GM23338 (cell line): ENCODE measurements at regions not wholly inside any gene's neighbourhood (a gene's known extent, or its start where the extent isn't known, plus 50 kb on each side); places are given as distances from the start of the nearest gene placed in this dataset.

Experiments
- CREB1 ChIP-seq: fragments of 250-450 bp; sonication (Bioruptor Pico); IDR thresholded peaks from 2 replicates; pipeline ENCODE4 v1.5.0; 2020; ENCODE audit warnings: low read depth, mild to moderate bottlenecking, moderate library complexity
- EZH2 ChIP-seq: fragments of 200-600 bp; sonication (generic); IDR thresholded peaks from one replicate; pipeline ENCODE4 v1.8.0; 2017; ENCODE audit warnings: antibody characterized with exemption, mild to moderate bottlenecking, low read depth; ENCODE audit not compliant: unreplicated experiment
- EZH2phosphoT487 ChIP-seq: fragments of 200-600 bp; sonication (generic); IDR thresholded peaks from one replicate; pipeline ENCODE4 v1.8.1; 2018; ENCODE audit warnings: antibody characterized with exemption; ENCODE audit not compliant: unreplicated experiment
- JUNB ChIP-seq: IDR thresholded peaks from one replicate; pipeline ENCODE4 v1.6.1; 2016; ENCODE audit warnings: antibody characterized with exemption; ENCODE audit not compliant: unreplicated experiment
- NANOG ChIP-seq: IDR thresholded peaks from 2 replicates; pipeline ENCODE4 v1.6.1; 2016; ENCODE audit warnings: antibody characterized with exemption, borderline replicate concordance
- POLR2AphosphoS5 ChIP-seq: IDR thresholded peaks from 2 replicates; pipeline ENCODE4 v1.6.1; 2016; ENCODE audit warnings: antibody characterized with exemption, low read depth
- ZNF114 ChIP-seq: fragments of 250-450 bp; sonication (Bioruptor Pico); IDR thresholded peaks from 2 replicates; pipeline ENCODE4 v1.5.0; 2020; ENCODE audit warnings: mild to moderate bottlenecking, moderate library complexity
- TF ChIP-seq, protein P1 (sequence below), 2 experiments: fragments of 200-600 bp in 1 of 2; sonication (generic) in 1 of 2; conservative IDR thresholded peaks; 2 replicates each; pipeline versions ENCODE4 v1.5.1 to v1.6.1; 2016 to 2017; ENCODE audit warnings: antibody characterized with exemption in 2 of 2, low read depth in 2 of 2, mild to moderate bottlenecking in 2 of 2, moderate library complexity in 1 of 2
- TF ChIP-seq, protein P2 (sequence below): IDR thresholded peaks from one replicate; pipeline ENCODE4 v1.6.1; 2018; ENCODE audit warnings: antibody characterized with exemption; ENCODE audit not compliant: unreplicated experiment
- TF ChIP-seq, protein P3 (sequence below): IDR thresholded peaks from 2 replicates; pipeline ENCODE4 v1.6.1; 2016; ENCODE audit warnings: antibody characterized with exemption

DNA sequence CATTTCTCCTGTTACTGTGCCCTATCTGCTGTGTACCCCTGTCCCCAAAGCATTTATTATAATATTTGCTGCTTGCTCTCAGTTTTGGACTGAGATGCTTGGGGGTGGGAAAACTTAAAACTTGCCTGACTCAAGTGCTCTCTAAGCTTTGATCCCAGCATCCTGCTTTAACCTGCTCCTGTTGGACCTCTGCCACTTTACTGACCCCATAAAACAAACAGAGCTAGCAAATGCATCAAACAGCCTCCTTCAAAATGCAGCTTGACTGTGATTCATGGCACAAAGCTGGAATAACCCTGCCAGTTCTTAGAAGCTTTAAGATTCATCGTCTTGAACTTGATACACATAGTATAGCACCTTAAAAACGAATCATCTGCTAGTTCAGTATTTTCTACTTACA, 212.5 kb downstream of the DEPDC1B start:
- TF ChIP-seq, protein P1, sequence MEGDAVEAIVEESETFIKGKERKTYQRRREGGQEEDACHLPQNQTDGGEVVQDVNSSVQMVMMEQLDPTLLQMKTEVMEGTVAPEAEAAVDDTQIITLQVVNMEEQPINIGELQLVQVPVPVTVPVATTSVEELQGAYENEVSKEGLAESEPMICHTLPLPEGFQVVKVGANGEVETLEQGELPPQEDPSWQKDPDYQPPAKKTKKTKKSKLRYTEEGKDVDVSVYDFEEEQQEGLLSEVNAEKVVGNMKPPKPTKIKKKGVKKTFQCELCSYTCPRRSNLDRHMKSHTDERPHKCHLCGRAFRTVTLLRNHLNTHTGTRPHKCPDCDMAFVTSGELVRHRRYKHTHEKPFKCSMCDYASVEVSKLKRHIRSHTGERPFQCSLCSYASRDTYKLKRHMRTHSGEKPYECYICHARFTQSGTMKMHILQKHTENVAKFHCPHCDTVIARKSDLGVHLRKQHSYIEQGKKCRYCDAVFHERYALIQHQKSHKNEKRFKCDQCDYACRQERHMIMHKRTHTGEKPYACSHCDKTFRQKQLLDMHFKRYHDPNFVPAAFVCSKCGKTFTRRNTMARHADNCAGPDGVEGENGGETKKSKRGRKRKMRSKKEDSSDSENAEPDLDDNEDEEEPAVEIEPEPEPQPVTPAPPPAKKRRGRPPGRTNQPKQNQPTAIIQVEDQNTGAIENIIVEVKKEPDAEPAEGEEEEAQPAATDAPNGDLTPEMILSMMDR (conservative IDR thresholded peaks at IDR 0.05; ENCODE audit: low read depth in 2 of 2), result no peak
- no peak for TF ChIP-seq EZH2
- TF ChIP-seq, protein P2, sequence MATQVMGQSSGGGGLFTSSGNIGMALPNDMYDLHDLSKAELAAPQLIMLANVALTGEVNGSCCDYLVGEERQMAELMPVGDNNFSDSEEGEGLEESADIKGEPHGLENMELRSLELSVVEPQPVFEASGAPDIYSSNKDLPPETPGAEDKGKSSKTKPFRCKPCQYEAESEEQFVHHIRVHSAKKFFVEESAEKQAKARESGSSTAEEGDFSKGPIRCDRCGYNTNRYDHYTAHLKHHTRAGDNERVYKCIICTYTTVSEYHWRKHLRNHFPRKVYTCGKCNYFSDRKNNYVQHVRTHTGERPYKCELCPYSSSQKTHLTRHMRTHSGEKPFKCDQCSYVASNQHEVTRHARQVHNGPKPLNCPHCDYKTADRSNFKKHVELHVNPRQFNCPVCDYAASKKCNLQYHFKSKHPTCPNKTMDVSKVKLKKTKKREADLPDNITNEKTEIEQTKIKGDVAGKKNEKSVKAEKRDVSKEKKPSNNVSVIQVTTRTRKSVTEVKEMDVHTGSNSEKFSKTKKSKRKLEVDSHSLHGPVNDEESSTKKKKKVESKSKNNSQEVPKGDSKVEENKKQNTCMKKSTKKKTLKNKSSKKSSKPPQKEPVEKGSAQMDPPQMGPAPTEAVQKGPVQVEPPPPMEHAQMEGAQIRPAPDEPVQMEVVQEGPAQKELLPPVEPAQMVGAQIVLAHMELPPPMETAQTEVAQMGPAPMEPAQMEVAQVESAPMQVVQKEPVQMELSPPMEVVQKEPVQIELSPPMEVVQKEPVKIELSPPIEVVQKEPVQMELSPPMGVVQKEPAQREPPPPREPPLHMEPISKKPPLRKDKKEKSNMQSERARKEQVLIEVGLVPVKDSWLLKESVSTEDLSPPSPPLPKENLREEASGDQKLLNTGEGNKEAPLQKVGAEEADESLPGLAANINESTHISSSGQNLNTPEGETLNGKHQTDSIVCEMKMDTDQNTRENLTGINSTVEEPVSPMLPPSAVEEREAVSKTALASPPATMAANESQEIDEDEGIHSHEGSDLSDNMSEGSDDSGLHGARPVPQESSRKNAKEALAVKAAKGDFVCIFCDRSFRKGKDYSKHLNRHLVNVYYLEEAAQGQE, result no peak
- no peak for TF ChIP-seq CREB1 (CRISPR knock-in tag)
- TF ChIP-seq, protein P3, sequence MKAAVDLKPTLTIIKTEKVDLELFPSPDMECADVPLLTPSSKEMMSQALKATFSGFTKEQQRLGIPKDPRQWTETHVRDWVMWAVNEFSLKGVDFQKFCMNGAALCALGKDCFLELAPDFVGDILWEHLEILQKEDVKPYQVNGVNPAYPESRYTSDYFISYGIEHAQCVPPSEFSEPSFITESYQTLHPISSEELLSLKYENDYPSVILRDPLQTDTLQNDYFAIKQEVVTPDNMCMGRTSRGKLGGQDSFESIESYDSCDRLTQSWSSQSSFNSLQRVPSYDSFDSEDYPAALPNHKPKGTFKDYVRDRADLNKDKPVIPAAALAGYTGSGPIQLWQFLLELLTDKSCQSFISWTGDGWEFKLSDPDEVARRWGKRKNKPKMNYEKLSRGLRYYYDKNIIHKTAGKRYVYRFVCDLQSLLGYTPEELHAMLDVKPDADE, result no peak
- no peak for TF ChIP-seq EZH2phosphoT487
- no peak for TF ChIP-seq POLR2AphosphoS5
- TF ChIP-seq JUNB, result no peak
- no peak for TF ChIP-seq NANOG
- TF ChIP-seq ZNF114 (CRISPR knock-in tag), result no peak
